H9 (cell line): ENCODE measurements at regions not wholly inside any gene's neighbourhood (a gene's known extent, or its start where the extent isn't known, plus 50 kb on each side); places are given as distances from the start of the nearest gene placed in this dataset.

Experiments
- DNase-seq: peaks from one replicate; pipeline ENCODE4 v3.0.0-alpha.2; 2017
- H2AFZ ChIP-seq: one replicate; pipeline ENCODE4 v1.6.1; 2013; ENCODE audit warnings: mild to moderate bottlenecking, low read length, control low read depth, moderate library complexity
- H2AK5ac ChIP-seq: 2 replicates; pipeline ENCODE4 v1.6.1; 2013; ENCODE audit warnings: low read length, control low read depth, mixed read lengths; ENCODE audit not compliant: insufficient read length
- H2BK120ac ChIP-seq: one replicate; pipeline ENCODE4 v1.6.1; 2013; ENCODE audit warnings: low read depth, mild to moderate bottlenecking, low read length, control low read depth, inconsistent platforms; ENCODE audit not compliant: poor library complexity, severe bottlenecking
- H2BK12ac ChIP-seq: 2 replicates; pipeline ENCODE4 v1.6.1; 2013; ENCODE audit warnings: low read length, control low read depth, mixed read lengths, low read depth; ENCODE audit not compliant: insufficient read length
- H2BK15ac ChIP-seq: 2 replicates; pipeline ENCODE4 v1.6.1; 2013; ENCODE audit warnings: low read depth, low read length, control low read depth
- H2BK20ac ChIP-seq: one replicate; pipeline ENCODE4 v1.6.1; 2013; ENCODE audit warnings: low read depth, mild to moderate bottlenecking, low read length, control low read depth, inconsistent platforms; ENCODE audit not compliant: poor library complexity, severe bottlenecking
- H2BK5ac ChIP-seq: 2 replicates; pipeline ENCODE4 v1.6.1; 2013; ENCODE audit warnings: low read length, control low read depth, mixed read lengths; ENCODE audit not compliant: insufficient read length
- H3K14ac ChIP-seq: 2 replicates; pipeline ENCODE4 v1.6.1; 2013; ENCODE audit warnings: low read length, control low read depth; ENCODE audit not compliant: insufficient read depth
- H3K18ac ChIP-seq: 2 replicates; pipeline ENCODE4 v1.6.1; 2013; ENCODE audit warnings: low read depth, mild to moderate bottlenecking, mixed read lengths, low read length, control low read depth; ENCODE audit not compliant: insufficient read length
- H3K23ac ChIP-seq: 2 replicates; pipeline ENCODE4 v1.6.1; 2013; ENCODE audit warnings: low read length, control low read depth, mixed read lengths, low read depth; ENCODE audit not compliant: insufficient read length
- H3K23me2 ChIP-seq: 2 replicates; pipeline ENCODE4 v1.6.1; 2013; ENCODE audit warnings: low read depth, mild to moderate bottlenecking, mixed read lengths, low read length, control low read depth; ENCODE audit not compliant: insufficient read length, poor library complexity, severe bottlenecking
- H3K27ac ChIP-seq: 2 replicates; pipeline ENCODE4 v1.5.1; 2013; ENCODE audit warnings: low read length, control low read depth, mixed read lengths, low read depth; ENCODE audit not compliant: insufficient read length
- H3K27me3 ChIP-seq: 2 replicates; pipeline ENCODE4 v1.6.1; 2013; ENCODE audit warnings: low read length, control low read depth, inconsistent platforms; ENCODE audit not compliant: insufficient read depth
- H3K4ac ChIP-seq: 2 replicates; pipeline ENCODE4 v1.6.1; 2013; ENCODE audit warnings: low read depth, mild to moderate bottlenecking, control low read depth, inconsistent platforms, low read length, moderate library complexity
- H3K4me1 ChIP-seq: 2 replicates; pipeline ENCODE4 v1.6.1; 2013; ENCODE audit warnings: low read length, control low read depth, inconsistent platforms; ENCODE audit not compliant: insufficient read depth
- H3K4me2 ChIP-seq: 2 replicates; pipeline ENCODE4 v1.6.1; 2013; ENCODE audit warnings: low read length, control low read depth, mixed read lengths; ENCODE audit not compliant: insufficient read length, insufficient read depth
- H3K56ac ChIP-seq: 2 replicates; pipeline ENCODE4 v1.6.1; 2013; ENCODE audit warnings: low read depth, mild to moderate bottlenecking, mixed read lengths, low read length, control low read depth; ENCODE audit not compliant: insufficient read length
- H3K79me1 ChIP-seq: 2 replicates; pipeline ENCODE4 v1.6.1; 2013; ENCODE audit warnings: low read depth, mild to moderate bottlenecking, moderate library complexity, low read length, control low read depth, inconsistent platforms; ENCODE audit not compliant: insufficient read depth, poor library complexity, severe bottlenecking
- H3K79me2 ChIP-seq: 2 replicates; pipeline ENCODE4 v1.6.1; 2013; ENCODE audit warnings: low read length, control low read depth, inconsistent platforms; ENCODE audit not compliant: insufficient read depth
- H3K9ac ChIP-seq: 2 replicates; pipeline ENCODE4 v1.6.1; 2013; ENCODE audit warnings: low read length, control low read depth, mixed read lengths; ENCODE audit not compliant: insufficient read length; ENCODE audit errors: extremely low read depth
- H3K9me3 ChIP-seq: one replicate; pipeline ENCODE4 v1.6.1; 2013; ENCODE audit warnings: low read depth, low read length, inconsistent platforms; ENCODE audit not compliant: control insufficient read depth
- H3T11ph ChIP-seq: one replicate; pipeline ENCODE4 v1.6.1; 2013; ENCODE audit warnings: mild to moderate bottlenecking, low read length, control low read depth, inconsistent platforms
- H4K20me1 ChIP-seq: one replicate; pipeline ENCODE4 v1.6.1; 2013; ENCODE audit not compliant: control insufficient read depth, insufficient read length, insufficient read depth
- H4K5ac ChIP-seq: 2 replicates; pipeline ENCODE4 v1.6.1; 2013; ENCODE audit warnings: low read depth, mild to moderate bottlenecking, mixed read lengths, low read length, control low read depth; ENCODE audit not compliant: insufficient read length
- H4K8ac ChIP-seq: replicated peaks from 2 replicates; pipeline ENCODE4 v1.6.1; 2013; ENCODE audit warnings: low read length, control low read depth, mixed read lengths, low read depth; ENCODE audit not compliant: insufficient read length
- H4K91ac ChIP-seq: 2 replicates; pipeline ENCODE4 v1.6.1; 2013; ENCODE audit warnings: low read depth, mild to moderate bottlenecking, moderate library complexity, mixed read lengths, low read length, control low read depth; ENCODE audit not compliant: insufficient read length
- H3K27ac Mint-ChIP-seq, 3 experiments: 2 replicates in 2 of 3; 3 replicates in 1 of 3; pipeline ENCODE4 v1.8.0; 2020 to 2021; ENCODE audit warnings: mixed read lengths in 3 of 3, mild to moderate bottlenecking in 1 of 3, moderate library complexity in 1 of 3
- H3K27me3 Mint-ChIP-seq: 2 replicates; pipeline ENCODE4 v1.8.0; 2021; ENCODE audit warnings: low read depth, mild to moderate bottlenecking, moderate library complexity, mixed read lengths
- H3K36me3 Mint-ChIP-seq, 3 experiments: 2 replicates in 2 of 3; 3 replicates in 1 of 3; pipeline ENCODE4 v1.8.0; 2020 to 2021; ENCODE audit warnings: low read depth in 3 of 3, mixed read lengths in 3 of 3; ENCODE audit not compliant: insufficient read depth in 1 of 3
- H3K4me1 Mint-ChIP-seq, 2 experiments: 2 replicates each; pipeline ENCODE4 v1.8.0; 2020; ENCODE audit warnings: mixed read lengths in 2 of 2
- H3K4me3 Mint-ChIP-seq, 2 experiments: 2 replicates in 1 of 2; 3 replicates in 1 of 2; pipeline ENCODE4 v1.8.0; 2020 to 2021; ENCODE audit warnings: mild to moderate bottlenecking in 2 of 2, mixed read lengths in 2 of 2, moderate library complexity in 1 of 2
- H3K9me3 Mint-ChIP-seq, 2 experiments: 2 replicates in 1 of 2; 3 replicates in 1 of 2; pipeline ENCODE4 v1.8.0; 2020; ENCODE audit warnings: mild to moderate bottlenecking in 2 of 2, mixed read lengths in 2 of 2, moderate library complexity in 1 of 2
- WGBS: extraction: QIAGEN DNeasy Blood & Tissue Kit; methylation state at CpG from one replicate; pipeline ENCODE4 v1.1.7; 2013; ENCODE audit warnings: missing lambda C conversion rate, low lambda C conversion rate, mixed read lengths; ENCODE audit not compliant: insufficient read length; ENCODE audit errors: extremely low coverage; 5-methylcytosine and 5-hydroxymethylcytosine counted together
- TF ChIP-seq, protein P1 (sequence below): fragments of 200-600 bp; sonication (generic); conservative IDR thresholded peaks from 3 replicates; pipeline ENCODE4 v1.8.0; 2021; ENCODE audit warnings: antibody characterized with exemption, mild to moderate bottlenecking

- TF ChIP-seq, protein P1, sequence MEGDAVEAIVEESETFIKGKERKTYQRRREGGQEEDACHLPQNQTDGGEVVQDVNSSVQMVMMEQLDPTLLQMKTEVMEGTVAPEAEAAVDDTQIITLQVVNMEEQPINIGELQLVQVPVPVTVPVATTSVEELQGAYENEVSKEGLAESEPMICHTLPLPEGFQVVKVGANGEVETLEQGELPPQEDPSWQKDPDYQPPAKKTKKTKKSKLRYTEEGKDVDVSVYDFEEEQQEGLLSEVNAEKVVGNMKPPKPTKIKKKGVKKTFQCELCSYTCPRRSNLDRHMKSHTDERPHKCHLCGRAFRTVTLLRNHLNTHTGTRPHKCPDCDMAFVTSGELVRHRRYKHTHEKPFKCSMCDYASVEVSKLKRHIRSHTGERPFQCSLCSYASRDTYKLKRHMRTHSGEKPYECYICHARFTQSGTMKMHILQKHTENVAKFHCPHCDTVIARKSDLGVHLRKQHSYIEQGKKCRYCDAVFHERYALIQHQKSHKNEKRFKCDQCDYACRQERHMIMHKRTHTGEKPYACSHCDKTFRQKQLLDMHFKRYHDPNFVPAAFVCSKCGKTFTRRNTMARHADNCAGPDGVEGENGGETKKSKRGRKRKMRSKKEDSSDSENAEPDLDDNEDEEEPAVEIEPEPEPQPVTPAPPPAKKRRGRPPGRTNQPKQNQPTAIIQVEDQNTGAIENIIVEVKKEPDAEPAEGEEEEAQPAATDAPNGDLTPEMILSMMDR, result no peak
- H3K56ac ChIP-seq, result no peak overlapping the region
- H2BK5ac ChIP-seq, result no peak overlapping the region
- no peak overlapping the region for H2AFZ ChIP-seq
- no peak overlapping the region for H4K8ac ChIP-seq
- no peak overlapping the region for H3T11ph ChIP-seq
- H3K79me1 ChIP-seq, result no peaks in the 10 kb centered on the region
- no peak overlapping the region for H3K14ac ChIP-seq
- H4K20me1 ChIP-seq, result no peaks in the 10 kb centered on the region
- H3K4me2 ChIP-seq, result no peak overlapping the region
- DNase-seq, result no peak
- no peak overlapping the region for H3K18ac ChIP-seq
- H2BK12ac ChIP-seq, result no peak overlapping the region
- peaks cover 8 to 22% of the 10 kb centered on the region in 2 experiments for H3K4me1 Mint-ChIP-seq
- no peak overlapping the region for H4K91ac ChIP-seq
- H3K27me3 Mint-ChIP-seq, result peaks cover 6% of the 10 kb centered on the region; the same call in 1 of the 2 replicates
- H2BK120ac ChIP-seq, result no peak overlapping the region
- no peak overlapping the region for H3K4me3 Mint-ChIP-seq
- no peak overlapping the region for H2BK20ac ChIP-seq
- H3K27ac Mint-ChIP-seq, result no peak overlapping the region
- H3K4me1 ChIP-seq, result no peaks in the 10 kb centered on the region; the same call in 1 of the 2 replicates
- H3K9me3 Mint-ChIP-seq, result peaks cover 4 to 9% of the 10 kb centered on the region in 2 experiments
- H3K9me3 ChIP-seq, result no peaks in the 10 kb centered on the region
- no peak overlapping the region for H3K9ac ChIP-seq
- no CpG with 5 or more reads among the region's 7 CpGs for WGBS
- H3K23ac ChIP-seq, result no peak overlapping the region
- no peak overlapping the region for H4K5ac ChIP-seq
- peaks cover 0 to 11% (median 4%) of the 10 kb centered on the region in 3 experiments; a peak in 5 of 7 replicates for H3K36me3 Mint-ChIP-seq
- H3K27ac ChIP-seq, result no peak overlapping the region
- H2BK15ac ChIP-seq, result no peak overlapping the region
- H3K27me3 ChIP-seq, result no peaks in the 10 kb centered on the region
- no peaks in the 10 kb centered on the region for H3K79me2 ChIP-seq
- H3K4ac ChIP-seq, result no peak overlapping the region
- no peaks in the 10 kb centered on the region for H3K23me2 ChIP-seq
- H2AK5ac ChIP-seq, result no peak overlapping the region
Measured at GRCh38 chr7:47648275-47648925, 66.5 kb upstream of the TNS3 start.
